ENCODE measurements at regions not wholly inside any gene's neighbourhood (a gene's known extent, or its start where the extent isn't known, plus 50 kb on each side); places are given as distances from the start of the nearest gene placed in this dataset.
A peak's percentile ranks its signal among the peaks of the same experiment; 100 is the strongest.
"Not testable (repeated sequence)": the region's sequence is repeated elsewhere in the genome, so short reads cannot be mapped to it uniquely, and the experiment has no call there.

GRCh38 chrY:19587311-19587710 is 157.2 kb downstream of the KDM5D start:
- Mint-ChIP-seq H3K27ac (peak overlapping the region; percentile 44), H3K4me1 (ENCODE audit: low read depth) (peaks cover 23% of the 10 kb centered on the region), H3K9me3 (no peaks in the 10 kb centered on the region), H3K36me3 (ENCODE audit: low read depth) (peaks cover 40% of the 10 kb centered on the region), H3K4me3 (no peak overlapping the region), H3K27me3 (no peaks in the 10 kb centered on the region)
- TF ChIP-seq, protein P1, sequence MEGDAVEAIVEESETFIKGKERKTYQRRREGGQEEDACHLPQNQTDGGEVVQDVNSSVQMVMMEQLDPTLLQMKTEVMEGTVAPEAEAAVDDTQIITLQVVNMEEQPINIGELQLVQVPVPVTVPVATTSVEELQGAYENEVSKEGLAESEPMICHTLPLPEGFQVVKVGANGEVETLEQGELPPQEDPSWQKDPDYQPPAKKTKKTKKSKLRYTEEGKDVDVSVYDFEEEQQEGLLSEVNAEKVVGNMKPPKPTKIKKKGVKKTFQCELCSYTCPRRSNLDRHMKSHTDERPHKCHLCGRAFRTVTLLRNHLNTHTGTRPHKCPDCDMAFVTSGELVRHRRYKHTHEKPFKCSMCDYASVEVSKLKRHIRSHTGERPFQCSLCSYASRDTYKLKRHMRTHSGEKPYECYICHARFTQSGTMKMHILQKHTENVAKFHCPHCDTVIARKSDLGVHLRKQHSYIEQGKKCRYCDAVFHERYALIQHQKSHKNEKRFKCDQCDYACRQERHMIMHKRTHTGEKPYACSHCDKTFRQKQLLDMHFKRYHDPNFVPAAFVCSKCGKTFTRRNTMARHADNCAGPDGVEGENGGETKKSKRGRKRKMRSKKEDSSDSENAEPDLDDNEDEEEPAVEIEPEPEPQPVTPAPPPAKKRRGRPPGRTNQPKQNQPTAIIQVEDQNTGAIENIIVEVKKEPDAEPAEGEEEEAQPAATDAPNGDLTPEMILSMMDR (IDR thresholded peaks at IDR 0.05) = no peak
- DNase-seq = no peak
- peaks cover 22% of the 10 kb centered on the region for H3K36me3 ChIP-seq (ENCODE audit: insufficient read depth, low read length)
- no peaks in the 10 kb centered on the region for H3K4me1 ChIP-seq (ENCODE audit: insufficient read depth, low read length)
- ChIA-PET CTCF (no interaction called here), POLR2A (interaction anchor here (1.3 kb wide), 1 partner anchor 20 kb away, joined by 3 read pairs; no protein-coding TSS in a partner anchor)
- no peak for ATAC-seq (ENCODE audit: poor library complexity)
- no peaks in the 10 kb centered on the region for H3K9me3 ChIP-seq (ENCODE audit: control insufficient read depth in 1 of 2, insufficient read depth in 1 of 2, low read length in 2 of 2)
- H3K27me3 ChIP-seq (ENCODE audit: control insufficient read depth in 1 of 2, insufficient read depth in 2 of 2, low read length in 2 of 2) = no peaks in the 10 kb centered on the region
- H3K4me3 ChIP-seq (ENCODE audit: low read length) = no peak overlapping the region
- intact Hi-C loops (cut with DNase I, micrococcal nuclease) = no loop called here
- no peak overlapping the region for H3K27ac ChIP-seq (ENCODE audit: low read depth in 1 of 2, low read length in 2 of 2)

- H3K9me3 Mint-ChIP-seq; ATAC-seq (ENCODE audit: poor library complexity); intact Hi-C loops (cut with DNase I, micrococcal nuclease); CTCF ChIA-PET; H3K4me1 ChIP-seq (ENCODE audit: insufficient read depth, low read length); H3K4me3 ChIP-seq (ENCODE audit: low read length); H3K9me3 ChIP-seq (ENCODE audit: control insufficient read depth in 1 of 2, insufficient read depth in 1 of 2, low read length in 2 of 2); H3K27ac ChIP-seq (ENCODE audit: low read depth in 1 of 2, low read length in 2 of 2); H3K27me3 ChIP-seq (ENCODE audit: control insufficient read depth in 1 of 2, insufficient read depth in 2 of 2, low read length in 2 of 2); H3K27me3 Mint-ChIP-seq: not testable (repeated sequence)
- H3K27ac Mint-ChIP-seq = peak overlapping the region; percentile 50
- peaks cover 11% of the 10 kb centered on the region for H3K36me3 ChIP-seq (ENCODE audit: insufficient read depth, low read length)
- DNase-seq = peak in 2 of 14 experiments; percentile 15 to 56
- POLR2A ChIA-PET = interaction anchor here (1.2 kb wide), 1 partner anchor 14 kb away, joined by 8 read pairs; no protein-coding TSS in a partner anchor
- H3K4me1 Mint-ChIP-seq (ENCODE audit: low read depth) = peaks cover 50% of the 10 kb centered on the region
- peak overlapping the region; percentile 30 for H3K4me3 Mint-ChIP-seq
- H3K36me3 Mint-ChIP-seq (ENCODE audit: low read depth) = peaks cover 30% of the 10 kb centered on the region
Measured at GRCh38 chrY:19580990-19581389, 163.5 kb downstream of the KDM5D start.

DNA sequence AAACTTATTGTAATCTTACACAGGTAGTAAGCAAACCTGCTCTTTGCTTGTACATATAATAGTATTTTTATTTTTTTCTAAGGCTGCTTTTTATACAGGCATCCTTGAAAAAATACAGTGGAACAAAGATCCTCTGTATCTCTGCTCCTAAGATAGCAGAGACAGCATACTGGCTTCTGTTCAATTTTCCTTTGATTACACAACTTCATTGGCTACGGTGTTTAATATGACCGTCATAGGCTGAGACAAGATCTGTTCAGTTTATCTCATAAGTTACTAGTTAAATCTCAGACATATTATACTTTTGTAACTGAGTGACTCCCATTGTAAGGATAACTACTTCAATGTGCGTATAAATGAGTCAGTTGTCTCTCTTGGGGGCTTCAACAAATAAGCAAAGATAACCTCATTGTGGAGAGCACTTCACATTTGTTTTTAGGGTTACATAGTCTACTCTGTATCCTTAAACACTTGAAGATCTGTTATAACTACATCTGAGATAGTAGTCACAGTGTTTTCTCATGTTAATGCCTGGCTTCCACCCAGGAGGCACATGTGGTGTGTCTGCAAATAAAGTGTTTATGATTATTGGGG is 166.1 kb downstream of the KDM5D start:
- DNase-seq (no peak), ATAC-seq (ENCODE audit: poor library complexity) (no peak)
- Mint-ChIP-seq H3K9me3 (no peaks in the 10 kb centered on the region), H3K4me3 (no peak overlapping the region), H3K36me3 (ENCODE audit: low read depth) (peaks cover 40% of the 10 kb centered on the region), H3K4me1 (ENCODE audit: low read depth) (peaks cover 57% of the 10 kb centered on the region), H3K27me3 (no peaks in the 10 kb centered on the region), H3K27ac (peak overlapping the region; percentile 7)
- CTCF ChIA-PET = no interaction called here
- Histone ChIP-seq H3K36me3 (ENCODE audit: insufficient read depth, low read length) (peaks cover 11% of the 10 kb centered on the region), H3K27ac (ENCODE audit: low read depth in 1 of 2, low read length in 2 of 2) (no peak overlapping the region), H3K9me3 (ENCODE audit: control insufficient read depth in 1 of 2, insufficient read depth in 1 of 2, low read length in 2 of 2) (no peaks in the 10 kb centered on the region), H3K4me3 (ENCODE audit: low read length) (no peak overlapping the region), H3K27me3 (ENCODE audit: control insufficient read depth in 1 of 2, insufficient read depth in 2 of 2, low read length in 2 of 2) (no peaks in the 10 kb centered on the region), H3K4me1 (ENCODE audit: insufficient read depth, low read length) (no peaks in the 10 kb centered on the region)
- POLR2A ChIA-PET = interaction anchor here (1.1 kb wide), 1 partner anchor 10 kb away, joined by 4 read pairs; no protein-coding TSS in a partner anchor
- intact Hi-C loops (cut with DNase I, micrococcal nuclease) = loop anchor here in 1 of 2 experiments (10.0 kb wide), 3 partner anchors 56 to 996 kb away; partner anchors contain the start of gene EIF1AY
- TF ChIP-seq, protein P1 (IDR thresholded peaks at IDR 0.05) = no peak

All from CD4-positive, alpha-beta T cell (primary cell).